GM21737 (cell line): ENCODE measurements at regions not wholly inside any gene's neighbourhood (a gene's known extent, or its start where the extent isn't known, plus 50 kb on each side); places are given as distances from the start of the nearest gene placed in this dataset.

Source experiments
- ATAC-seq: cut with Tn5 transposase; IDR thresholded peaks from one replicate; pipeline ENCODE4 v1.9.1; 2021; ENCODE audit warnings: mild to moderate bottlenecking, moderate library complexity; ENCODE audit not compliant: unreplicated experiment

GRCh38 chr4:147303174-147303872 is 177.6 kb upstream of the EDNRA start:
- ATAC-seq: no peak

DNA sequence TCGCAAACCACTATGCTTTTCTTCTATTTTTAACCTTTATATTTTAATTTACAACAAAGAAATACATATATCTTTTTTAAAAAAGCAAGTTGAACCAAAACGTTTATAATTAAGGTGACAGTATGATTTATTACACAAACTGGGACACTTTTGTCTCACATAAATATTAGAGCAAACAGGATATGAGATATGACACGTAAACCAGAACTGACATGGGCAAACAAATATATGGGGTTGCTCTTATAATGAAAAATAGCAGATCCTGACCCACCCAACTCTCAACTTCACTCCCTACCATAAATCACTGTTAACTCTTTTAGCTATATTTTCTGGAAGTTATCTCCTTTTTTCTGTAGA is 177.0 kb upstream of the EDNRA start:
- no peak for ATAC-seq

- no peak for ATAC-seq
Measured at GRCh38 chr4:147307896-147308674, 172.8 kb upstream of the EDNRA start.

- ATAC-seq: no peak
Measured at GRCh38 chr4:147309434-147309833, 171.5 kb upstream of the EDNRA start.

DNA sequence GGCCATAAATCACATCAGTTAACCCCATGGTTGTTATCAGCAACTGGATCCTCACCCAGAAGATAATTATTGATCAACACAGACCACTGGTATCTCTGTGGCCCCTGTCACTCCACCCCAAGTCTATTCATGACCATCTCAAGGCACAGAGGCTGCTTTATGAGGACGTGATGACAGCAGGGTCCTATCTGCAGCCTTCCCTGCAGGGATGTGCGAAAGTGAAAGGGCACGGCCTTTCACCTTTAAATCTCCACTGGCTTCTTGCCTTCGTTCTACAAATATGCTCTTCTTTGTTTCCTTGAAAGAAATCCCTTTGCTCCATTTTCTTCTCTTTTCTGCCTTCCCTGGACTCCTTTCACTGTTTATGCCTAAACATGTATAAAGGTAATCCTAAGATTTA is 170.6 kb upstream of the EDNRA start:
- ATAC-seq: no peak

GRCh38 chr4:147311956-147312355 is 168.9 kb upstream of the EDNRA start:
- ATAC-seq: no peak

GRCh38 chr4:147312376-147313046 is 168.4 kb upstream of the EDNRA start:
- ATAC-seq: no peak

DNA sequence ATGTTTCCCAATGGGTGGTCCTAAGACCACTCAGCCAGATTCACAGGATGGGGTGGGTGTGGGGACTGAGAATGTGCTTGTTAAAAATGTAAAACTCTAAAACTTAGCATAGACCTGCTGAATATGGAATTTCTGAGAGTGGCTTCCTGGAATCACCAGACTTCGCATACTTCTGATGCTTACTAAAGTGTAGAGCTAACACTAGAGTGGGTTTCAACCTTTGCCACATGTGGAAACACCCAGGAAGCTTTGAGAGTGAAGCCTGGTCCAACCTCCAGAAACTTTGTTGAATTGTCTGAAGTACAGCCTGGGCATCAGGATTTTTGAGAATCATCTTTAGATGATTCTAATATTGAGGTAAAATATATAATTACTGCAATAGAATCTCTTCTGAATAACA is 167.8 kb upstream of the EDNRA start:
- ATAC-seq: no peak

DNA sequence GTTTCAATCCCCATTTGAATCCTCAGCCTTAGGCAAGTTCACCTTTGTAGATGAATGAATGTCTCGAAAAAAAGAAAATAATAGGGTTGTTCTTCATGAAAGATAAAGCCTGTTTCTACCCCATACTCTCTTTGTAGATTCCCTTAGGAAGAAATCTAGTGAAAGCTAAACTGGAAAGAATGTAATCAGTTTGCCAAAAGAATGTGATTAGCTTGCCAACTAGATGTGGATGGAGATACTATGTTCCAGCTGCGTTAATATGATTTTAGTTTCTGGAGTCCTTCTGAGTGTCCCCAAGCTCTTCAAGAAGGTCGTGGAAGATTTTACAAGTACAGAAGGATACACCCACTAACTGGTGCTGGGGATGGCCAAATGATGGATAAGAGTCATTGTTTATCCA is 162.3 kb upstream of the EDNRA start:
- ATAC-seq: no peak

DNA sequence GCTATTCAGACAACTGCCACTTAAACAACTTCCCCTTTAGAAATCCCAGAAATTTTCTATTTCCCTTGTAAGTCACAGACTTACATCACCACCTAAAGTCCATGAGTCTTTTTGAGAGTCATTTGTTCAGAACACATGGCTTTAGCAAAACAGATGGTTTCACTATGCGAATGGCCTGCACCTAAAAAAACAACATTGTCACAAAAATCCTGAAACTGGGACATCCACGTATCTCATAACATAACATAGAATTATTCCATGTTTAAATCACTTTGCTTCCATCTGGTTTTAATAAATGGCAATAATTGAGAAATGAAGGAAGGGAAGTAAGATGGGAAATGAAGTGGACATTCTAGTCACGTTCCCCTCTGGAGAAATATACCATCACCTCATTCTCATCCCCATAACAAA is 155.3 kb upstream of the EDNRA start:
- ATAC-seq: no peak

DNA sequence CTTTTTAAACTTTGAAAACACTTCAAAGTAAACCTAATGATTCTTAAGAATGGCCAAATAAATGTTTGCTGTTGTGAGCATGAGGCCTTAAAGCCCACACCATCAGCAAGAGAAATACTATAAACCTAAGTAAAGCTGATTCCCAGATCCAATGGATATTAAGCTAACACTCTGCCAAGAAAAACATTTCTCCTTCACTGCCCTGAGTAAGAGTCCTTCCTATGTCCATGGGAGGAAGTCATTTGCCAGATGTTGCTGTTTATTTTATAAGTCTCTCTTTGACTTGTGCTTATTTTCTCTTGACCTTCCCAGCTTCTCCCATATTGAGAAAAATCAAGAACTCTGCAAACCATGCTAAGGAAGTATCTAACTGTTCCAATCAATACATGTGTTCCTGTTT is 154.3 kb upstream of the EDNRA start:
- ATAC-seq: no peak

DNA sequence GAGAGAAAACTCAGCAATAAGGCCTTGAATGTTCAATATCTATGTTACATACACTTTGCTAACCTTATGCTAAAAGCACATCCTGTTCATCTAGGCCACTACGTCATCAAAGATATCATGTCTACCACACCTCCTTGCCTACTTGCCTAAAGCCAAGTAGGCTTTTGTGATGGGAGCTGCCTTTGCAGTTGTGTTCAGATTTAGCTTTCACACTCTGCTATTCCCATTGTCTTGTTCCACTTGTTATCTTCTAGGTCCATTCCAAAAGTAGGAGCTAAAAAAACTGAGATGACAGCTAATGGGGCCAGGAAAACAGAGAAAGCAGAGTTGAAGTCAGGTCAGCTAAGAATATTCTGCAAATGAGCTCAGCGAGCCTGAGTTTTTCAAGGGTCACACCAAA is 153.6 kb upstream of the EDNRA start:
- no peak for ATAC-seq

- ATAC-seq: no peak
Measured at GRCh38 chr4:147328189-147328588, 152.7 kb upstream of the EDNRA start.

- no peak for ATAC-seq
Measured at GRCh38 chr4:147328756-147329446, 152.0 kb upstream of the EDNRA start.

DNA sequence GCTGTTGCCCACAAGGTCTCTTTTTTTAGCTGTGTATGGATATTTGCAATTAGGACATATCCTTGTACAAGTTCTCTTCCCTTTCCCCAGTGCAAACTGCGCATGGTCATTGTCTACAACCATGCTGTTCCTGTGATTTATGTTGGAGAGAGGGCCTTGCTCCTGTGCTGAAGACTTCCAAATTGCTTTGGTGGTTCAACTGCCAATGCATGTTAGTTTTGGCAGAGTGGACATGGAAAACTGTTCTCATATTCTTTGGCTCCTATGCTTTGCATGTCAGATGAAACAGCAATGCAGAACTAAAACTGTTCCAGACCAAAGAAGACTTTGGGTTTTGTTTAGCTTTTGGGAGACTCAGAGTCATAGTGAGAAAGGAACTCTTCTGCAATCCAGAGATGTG is 148.8 kb upstream of the EDNRA start:
- ATAC-seq: no peak

- ATAC-seq: no peak
Measured at GRCh38 chr4:147334478-147334877, 146.4 kb upstream of the EDNRA start.

DNA sequence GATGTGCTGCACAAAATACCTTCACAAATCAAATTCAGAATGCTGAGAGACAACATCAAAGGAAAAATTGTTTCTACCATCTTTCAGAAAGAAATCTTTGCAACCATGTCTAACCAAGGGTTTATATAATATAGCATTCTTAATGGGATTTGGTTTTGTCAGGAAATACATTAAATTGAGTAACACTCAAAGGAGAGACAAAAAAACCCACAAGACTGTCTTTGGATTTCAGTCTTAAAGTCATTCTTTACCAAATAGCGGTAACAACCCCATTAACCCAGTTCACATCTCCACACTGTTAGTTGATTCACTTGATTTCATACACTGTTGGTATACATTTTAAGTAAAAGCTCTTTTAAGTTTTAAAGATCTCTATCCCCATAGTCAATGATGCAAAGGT is 145.7 kb upstream of the EDNRA start:
- ATAC-seq: no peak

DNA sequence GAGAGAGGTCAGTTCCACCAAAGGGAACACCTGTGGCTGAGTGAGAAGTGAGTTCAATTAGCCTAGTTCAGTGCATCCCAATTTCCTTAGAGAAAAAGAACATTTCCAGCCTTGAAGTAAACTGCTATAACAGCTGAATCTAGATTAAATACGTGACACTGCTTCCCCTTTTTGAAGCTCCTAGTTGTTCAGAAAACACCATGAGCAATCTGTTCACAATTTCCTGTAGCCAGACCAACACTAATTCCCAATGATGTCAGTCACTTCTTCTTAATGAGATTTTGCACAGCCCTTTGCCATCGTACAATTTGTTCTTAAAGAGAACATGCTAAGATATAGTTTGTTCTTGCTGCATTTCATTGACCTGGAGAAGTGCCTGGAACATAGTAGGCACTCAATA is 144.6 kb upstream of the EDNRA start:
- no peak for ATAC-seq

- no peak for ATAC-seq
Measured at GRCh38 chr4:147339100-147339499, 141.8 kb upstream of the EDNRA start.

DNA sequence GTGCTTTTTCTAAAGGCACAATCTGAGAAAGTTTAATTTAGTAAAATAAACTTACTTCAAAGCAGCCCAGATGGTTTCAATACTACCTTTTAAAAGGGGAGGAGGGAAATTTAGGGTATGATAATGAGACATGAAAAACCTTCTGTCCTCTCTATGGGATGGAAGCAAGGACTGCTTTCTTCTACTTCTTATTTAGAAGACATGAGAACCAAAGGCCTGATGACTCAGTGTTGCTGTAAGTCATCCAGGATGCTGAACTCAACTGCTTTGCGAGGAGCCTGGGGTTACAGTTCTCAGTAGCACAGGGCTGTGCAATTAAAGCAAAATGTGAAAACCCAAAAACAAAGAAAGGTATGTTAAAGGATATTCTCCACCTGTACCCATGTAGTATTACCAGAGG is 140.8 kb upstream of the EDNRA start:
- ATAC-seq: no peak

DNA sequence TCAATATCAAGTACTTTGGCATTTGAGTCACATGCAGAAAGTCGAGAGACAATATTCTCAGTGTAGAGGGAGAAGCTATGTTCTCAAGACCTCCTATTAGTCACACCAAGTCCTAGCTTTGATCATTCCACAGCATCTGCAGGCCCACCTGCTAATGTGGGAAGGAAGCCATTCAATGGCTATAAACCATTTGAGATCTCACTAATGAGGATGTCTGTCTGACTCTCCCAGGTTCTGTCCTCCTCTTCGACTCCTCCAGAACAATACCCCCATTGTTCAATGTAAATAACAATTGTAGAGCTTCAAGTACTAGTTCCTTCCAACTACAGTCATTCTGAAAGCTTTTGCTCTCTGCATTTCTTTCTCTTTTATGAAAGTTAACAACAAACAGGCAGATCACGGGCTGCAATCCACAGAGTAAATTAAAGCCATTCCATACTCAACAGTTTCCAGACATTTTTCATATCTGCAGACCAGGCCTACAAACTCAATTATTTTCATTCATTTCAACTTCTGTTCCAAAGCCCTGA is 140.2 kb upstream of the EDNRA start:
- no peak for ATAC-seq
